GM18873 (cell line): ENCODE measurements at regions not wholly inside any gene's neighbourhood (a gene's known extent, or its start where the extent isn't known, plus 50 kb on each side); places are given as distances from the start of the nearest gene placed in this dataset.
"Not testable (repeated sequence)": the region's sequence is repeated elsewhere in the genome, so short reads cannot be mapped to it uniquely, and the experiment has no call there.

Experiments
- ATAC-seq: cut with Tn5 transposase; IDR thresholded peaks from one replicate; pipeline ENCODE4 v1.9.1; 2021; ENCODE audit warnings: mild to moderate bottlenecking, moderate library complexity, moderate number of reproducible peaks; ENCODE audit not compliant: unreplicated experiment, low FRiP score

GRCh38 chr20:29318871-29319461, 1938.5 kb upstream of the DEFB115 start:
- ATAC-seq, result no peak

DNA sequence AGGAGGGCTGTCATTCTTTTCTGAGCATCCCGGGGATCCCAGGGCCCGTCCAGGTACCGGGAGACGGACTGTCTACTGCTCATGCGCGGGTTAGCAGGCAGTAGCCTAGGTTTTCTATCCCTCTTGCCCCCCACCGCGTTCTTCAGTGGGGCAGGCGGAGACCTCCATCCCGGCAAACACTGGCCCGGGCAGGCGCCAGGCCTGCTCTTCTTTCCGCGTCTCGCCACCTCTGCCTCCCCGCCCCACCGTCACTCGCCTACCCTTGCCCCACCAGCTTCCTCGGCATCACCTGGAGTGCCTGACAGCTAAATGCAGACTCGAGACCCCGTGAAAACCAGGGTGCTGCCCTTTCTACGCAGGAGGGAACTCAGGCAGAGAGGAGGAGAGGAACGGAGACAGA, 1937.7 kb upstream of the DEFB115 start:
- ATAC-seq, result no peak

DNA sequence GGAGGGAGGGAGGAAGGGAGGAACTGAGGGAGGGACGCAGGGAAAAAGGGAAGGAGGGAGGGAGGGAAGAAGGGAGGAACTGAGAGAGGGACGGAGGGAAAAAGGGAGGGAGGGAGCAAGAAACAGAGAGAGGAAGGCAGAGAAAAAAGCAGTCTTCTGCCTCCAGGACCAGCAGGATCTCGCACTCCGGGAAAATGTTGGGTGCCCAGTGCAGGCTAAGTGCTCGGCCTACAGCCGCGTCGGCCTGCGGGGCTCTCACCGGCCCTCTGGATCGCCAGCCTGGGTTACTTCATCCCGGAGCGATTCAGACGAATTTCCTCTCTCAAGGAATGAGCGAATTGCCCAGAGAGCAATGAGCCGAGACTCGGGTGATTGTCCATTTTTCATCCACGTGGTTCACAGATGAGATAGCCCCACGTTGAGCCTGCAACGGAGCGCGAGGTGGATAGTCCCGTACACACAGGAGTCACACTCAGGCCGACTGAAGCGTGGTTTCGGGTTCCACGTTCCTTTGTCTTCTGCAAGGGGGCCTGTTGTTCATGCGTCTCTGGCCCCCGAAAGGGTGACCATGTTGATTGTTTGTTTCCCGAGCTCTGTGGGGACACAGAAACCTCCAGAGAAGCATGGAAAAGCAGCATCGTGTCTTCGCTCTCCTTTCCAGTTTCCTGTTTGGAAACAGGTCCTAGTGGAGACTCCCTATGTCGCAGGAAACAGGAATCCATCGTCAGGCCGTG, 1937.1 kb upstream of the DEFB115 start:
- not testable (repeated sequence) for ATAC-seq

DNA sequence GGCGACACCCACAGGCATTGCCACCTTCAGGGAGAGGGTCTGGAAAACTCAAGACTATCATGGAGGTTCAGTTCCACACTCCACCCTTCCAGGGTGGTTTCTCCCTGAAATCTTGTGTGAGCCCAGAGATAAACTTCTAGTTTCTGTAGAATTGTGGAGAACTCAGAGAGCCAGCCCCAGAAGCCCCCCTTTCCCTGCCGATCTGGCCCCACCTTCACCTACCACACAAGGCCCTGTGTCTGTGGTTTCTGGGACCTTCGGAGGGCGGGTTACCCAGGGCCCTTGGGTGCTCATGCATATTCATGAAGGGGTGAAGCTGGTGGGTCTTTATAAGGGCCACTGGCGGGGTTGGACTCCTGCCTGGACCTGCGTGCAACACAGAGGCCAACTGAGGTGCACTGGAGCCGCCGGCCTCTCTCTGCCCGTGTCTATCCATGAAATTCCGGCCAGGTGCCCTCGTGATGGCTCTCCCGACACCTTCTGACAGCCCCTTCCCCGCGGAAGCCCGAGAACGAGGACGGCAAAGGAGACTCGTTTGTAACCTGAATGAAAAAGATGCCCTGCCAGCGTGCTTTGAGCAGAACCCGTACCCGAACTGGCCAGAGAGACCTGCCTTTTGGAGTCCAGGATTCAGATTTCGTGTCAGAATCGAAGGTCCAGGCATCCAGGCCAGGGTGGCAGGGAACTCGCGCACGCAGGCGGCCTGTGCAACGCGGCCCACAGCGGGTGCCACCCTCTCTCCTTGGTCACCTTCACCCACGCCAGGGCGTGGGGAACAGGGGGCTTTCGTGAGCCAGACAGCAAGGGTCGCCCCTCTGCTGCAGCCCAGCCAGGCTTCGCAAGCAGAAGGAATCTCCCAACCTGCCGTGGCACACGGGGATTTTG, 1933.6 kb upstream of the DEFB115 start:
- ATAC-seq, result not testable (repeated sequence)

DNA sequence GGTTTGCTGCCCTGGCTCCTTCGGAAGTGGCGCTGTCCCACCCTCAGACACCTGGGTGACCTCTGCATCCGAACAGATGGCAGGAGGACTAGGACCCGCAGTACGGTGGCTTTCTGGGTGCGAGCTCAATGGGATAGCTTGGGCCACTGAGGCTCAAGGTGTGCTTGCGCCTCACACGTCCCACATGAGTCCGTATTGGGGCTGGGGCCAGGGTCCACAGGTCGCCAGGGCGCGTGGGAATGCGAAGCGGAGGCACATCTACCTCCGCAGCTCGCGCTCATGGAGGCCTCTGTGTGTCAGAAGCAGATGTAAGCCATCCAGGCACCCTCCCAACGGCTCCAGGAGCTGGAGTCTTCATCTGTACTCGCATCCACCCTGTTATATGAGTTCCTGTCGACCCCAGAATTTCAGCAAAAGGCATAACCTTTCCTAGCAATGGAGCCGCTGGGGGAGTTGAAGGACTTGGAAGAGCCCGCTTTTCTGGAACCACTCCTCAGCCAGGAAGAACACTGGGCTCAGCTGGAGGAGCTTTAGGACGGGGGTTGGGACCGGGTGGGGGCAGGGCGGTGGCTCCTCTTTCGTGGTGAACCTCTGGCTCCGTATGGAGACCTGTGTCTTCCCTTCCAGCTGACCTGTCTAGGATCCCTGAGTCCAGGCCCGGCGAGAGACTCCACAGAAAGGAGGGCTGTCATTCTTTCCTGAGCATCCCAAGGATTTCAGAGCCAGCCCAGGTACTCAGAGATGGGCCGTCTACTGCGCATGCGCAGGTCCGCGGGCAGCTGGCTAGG, 1932.8 kb upstream of the DEFB115 start:
- not testable (repeated sequence) for ATAC-seq

GRCh38 chr20:29325304-29325640, 1932.2 kb upstream of the DEFB115 start:
- ATAC-seq, result no peak

GRCh38 chr20:29325781-29326180, 1931.7 kb upstream of the DEFB115 start:
- not testable (repeated sequence) for ATAC-seq

DNA sequence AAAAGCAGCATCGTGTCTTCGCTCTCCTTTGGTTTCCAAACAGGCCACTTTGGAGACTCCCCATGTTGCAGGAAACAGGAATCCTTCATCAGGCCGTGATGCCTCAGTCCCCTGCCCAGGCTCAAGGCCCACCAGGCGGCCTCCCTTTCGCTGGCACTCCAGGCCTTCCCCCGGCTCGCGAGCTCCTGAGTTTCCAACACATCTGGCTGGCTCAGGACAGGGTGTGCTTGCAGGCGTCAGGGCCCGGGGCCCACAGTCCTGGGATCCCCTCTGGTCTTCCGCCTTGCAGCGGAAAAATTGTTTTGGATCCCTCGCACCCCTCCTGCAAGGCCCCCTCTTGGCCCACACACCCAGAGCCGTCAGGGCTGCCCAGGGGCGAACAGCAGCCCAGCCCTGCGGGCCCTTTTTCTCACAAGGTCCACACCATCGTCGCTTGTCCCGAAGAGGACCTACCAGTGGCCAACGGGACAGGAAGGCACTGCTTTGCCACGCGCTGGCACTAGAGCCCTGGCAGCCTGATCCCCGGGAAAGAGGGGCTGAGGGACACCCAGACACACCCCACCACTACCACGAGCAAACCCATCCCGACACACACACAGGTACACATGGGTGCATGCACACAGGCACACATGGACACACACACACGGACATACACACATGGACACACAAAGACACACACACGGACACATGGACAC, 1930.9 kb upstream of the DEFB115 start:
- no peak for ATAC-seq

- ATAC-seq, result not testable (repeated sequence)
These were observed 1929.7 kb upstream of the DEFB115 start for GRCh38 chr20:29327600-29328420.

DNA sequence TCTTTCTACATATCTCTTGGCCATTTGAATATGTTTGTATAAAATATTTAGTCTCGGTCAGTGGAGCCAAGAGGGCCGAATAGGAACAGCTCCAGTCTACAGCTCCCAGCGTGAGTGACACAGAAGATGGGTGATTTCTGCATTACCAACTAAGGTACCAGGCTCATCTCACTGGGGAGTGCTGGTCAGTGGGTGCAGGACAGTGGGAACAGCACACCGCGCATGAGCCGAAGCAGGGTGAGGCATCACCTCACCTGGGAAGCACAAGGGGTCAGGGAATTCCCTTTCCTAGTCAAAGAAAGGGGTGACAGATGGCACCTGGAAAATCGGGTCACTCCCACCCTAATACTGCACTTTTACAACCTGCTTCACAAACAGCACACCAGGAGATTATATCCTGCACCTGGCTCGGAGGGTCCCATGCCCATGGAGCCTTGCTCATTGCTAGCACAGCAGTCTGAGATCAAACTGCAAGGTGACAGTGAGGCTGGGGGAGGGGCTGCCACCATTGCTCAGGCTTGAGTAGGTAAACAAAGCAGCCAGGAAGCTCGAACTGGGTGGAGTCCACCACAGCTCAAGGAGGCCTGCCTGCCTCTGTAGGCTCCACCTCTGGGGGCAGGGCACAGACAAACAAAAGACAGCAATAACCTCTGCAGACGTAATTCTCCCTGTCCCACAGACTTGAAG, 1926.9 kb upstream of the DEFB115 start:
- ATAC-seq, result not testable (repeated sequence)

DNA sequence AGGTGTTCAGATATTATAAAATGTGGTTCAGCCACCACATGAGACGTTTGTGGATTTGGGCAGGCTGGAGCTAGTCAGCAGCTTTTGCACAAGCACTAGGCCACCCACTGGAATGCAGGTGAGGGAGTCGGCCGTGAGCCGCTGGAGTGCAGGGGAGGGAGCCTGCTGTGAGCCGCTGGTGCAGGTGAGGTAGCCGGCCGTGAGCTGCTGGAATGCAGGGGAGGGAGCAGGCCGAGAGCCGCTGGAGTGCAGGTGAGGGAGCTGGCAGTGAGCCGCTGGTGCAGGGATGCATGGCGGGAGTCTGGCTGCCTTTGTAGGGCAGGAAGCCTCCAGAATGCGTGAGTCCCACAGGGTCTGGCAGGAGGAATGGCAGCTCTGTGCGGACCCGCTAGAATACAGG, 1907.6 kb upstream of the DEFB115 start:
- no peak for ATAC-seq

- ATAC-seq, result not testable (repeated sequence)
These were observed 1881.5 kb upstream of the DEFB115 start for GRCh38 chr20:29375937-29376336.

DNA sequence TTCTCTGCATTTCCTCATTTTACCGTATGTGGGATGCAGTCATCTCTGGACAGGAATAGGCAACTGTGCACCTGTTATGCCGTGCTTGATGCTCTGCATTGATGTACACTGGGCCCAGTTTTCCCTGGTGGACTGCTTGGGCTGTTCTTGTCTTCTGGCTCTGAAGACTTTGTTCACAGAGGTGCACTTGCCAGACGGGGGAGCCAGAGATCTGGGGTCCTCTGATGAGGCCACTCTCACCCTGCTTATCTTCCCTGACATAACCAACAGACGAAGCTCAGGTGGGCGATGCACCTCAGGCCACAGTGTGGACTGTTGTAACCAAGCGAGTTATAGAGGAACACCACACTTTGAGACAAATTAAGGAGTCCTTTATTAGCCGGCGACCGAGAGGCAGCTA, 1864.6 kb upstream of the DEFB115 start:
- not testable (repeated sequence) for ATAC-seq

DNA sequence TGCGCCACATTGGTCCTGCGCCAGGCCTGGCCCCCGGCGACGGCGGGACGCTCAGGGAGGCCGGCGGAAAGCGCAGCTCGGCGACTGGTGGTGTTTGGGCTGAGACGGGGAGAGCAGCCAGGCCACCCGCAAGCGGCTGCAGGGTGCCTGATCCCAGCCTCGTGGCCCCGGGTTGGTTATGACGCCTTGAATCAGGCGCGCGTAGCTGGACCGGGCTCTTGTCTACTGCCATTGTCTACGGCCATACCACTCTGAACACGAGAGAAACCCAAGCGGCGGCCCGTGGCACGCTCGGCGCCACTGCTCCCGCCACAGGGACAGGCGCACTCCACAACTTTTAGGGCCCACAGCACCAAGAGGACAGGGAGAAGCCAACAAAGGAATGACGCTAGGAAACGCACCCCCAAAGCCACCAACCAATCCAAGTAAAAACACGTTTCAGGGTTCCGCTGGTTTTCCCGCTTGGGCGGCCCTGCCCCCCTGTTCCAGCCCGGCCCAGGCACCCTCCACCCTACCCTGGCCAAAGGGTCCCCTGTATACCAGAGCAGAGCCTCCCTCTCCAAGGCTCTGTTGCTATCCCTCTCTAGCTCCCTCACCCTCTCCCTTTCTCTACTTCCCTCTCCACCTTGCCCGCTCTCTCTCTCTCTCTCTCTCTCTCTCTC, 1849.3 kb upstream of the DEFB115 start:
- ATAC-seq, result no peak

- ATAC-seq, result not testable (repeated sequence)
These were observed 1848.8 kb upstream of the DEFB115 start for GRCh38 chr20:29408707-29409106.

DNA sequence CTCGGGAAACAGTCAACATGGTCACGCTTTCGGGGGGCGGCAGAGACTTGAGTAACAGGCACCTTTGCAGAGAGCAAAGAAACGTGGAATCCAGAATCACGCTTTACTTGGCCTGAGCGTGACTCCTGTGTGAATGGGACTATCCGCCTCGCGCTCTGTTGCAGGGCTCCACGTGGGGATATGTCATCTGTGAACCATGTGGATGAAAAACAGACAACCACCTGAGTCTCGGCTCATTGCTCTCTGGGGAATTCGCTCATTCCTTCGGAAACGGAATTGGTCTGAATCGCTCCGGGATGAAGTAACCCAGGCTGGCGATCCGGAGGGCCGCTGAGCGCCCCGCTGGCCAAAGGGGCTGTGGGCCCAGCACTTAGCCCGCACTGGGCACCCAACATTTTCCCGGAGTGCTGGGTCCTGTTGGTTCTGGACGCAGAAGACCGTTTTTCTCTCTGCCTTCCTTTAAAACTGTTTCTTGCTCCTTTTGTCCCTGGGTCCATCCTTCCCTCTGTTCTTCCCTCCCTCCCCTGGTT, 1848.2 kb upstream of the DEFB115 start:
- ATAC-seq, result not testable (repeated sequence)

GRCh38 chr20:29409833-29410805, 1847.3 kb upstream of the DEFB115 start:
- ATAC-seq, result no peak
